DLD1 (cell line): ENCODE measurements at regions not wholly inside any gene's neighbourhood (a gene's known extent, or its start where the extent isn't known, plus 50 kb on each side); places are given as distances from the start of the nearest gene placed in this dataset.

Source experiments
- in situ Hi-C: cut with HindIII; loops from 2 replicates; pipeline ENCODE4 v1.10.0; 2017; ENCODE audit warnings: low sequenced_read_pairs

- in situ Hi-C loops, result no loop called here
Observed at GRCh38 chr2:120807751-120808150, 72.1 kb downstream of the GLI2 start.

GRCh38 chr2:120809151-120809550 is 73.5 kb downstream of the GLI2 start:
- in situ Hi-C loops, result no loop called here

- in situ Hi-C loops, result no loop called here
Observed at GRCh38 chr2:120809609-120810440, 74.2 kb downstream of the GLI2 start.

GRCh38 chr2:120810639-120811038 is 75.0 kb downstream of the GLI2 start:
- in situ Hi-C loops, result no loop called here

GRCh38 chr2:120812866-120813265 is 77.2 kb downstream of the GLI2 start:
- in situ Hi-C loops, result no loop called here

DNA sequence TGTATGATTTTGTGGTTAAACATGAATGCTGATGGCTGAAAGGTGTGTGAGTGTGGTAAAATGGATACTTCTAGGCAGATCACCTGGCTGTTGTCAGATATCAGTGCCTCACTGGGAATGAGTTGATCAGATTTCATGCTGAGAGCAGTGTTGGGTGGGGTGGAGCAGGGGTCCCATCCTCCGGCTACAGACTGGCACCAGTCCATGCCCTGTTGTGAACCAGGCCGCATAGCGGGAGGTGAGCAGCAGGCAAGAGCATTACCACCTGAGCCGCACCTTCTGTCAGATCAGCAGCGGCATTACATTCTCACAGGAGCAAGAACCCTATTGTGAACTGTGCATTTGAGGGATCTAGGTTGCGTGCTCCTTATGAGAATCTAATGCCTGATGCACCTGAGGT is 78.7 kb downstream of the GLI2 start:
- in situ Hi-C loops, result no loop called here

DNA sequence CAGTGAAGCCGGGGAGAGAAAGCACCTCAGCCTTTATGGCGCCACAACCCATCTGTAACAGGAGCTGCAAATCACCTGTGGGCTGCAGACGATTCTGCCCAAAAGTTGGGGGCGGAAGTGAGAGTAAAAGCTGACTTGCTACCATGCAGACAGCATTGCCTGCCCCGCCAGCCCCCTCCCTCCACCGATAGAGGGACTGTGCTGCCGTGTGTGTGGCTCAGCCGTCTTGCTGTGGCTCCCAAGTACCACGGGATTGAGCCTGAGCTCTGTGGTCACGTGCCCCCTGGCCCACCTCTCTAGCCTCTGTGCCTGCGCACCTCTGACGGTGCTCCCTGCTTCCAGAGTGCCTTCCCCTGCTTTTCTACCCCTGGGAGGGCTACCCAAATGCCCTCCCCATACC is 79.6 kb downstream of the GLI2 start:
- in situ Hi-C loops, result no loop called here

DNA sequence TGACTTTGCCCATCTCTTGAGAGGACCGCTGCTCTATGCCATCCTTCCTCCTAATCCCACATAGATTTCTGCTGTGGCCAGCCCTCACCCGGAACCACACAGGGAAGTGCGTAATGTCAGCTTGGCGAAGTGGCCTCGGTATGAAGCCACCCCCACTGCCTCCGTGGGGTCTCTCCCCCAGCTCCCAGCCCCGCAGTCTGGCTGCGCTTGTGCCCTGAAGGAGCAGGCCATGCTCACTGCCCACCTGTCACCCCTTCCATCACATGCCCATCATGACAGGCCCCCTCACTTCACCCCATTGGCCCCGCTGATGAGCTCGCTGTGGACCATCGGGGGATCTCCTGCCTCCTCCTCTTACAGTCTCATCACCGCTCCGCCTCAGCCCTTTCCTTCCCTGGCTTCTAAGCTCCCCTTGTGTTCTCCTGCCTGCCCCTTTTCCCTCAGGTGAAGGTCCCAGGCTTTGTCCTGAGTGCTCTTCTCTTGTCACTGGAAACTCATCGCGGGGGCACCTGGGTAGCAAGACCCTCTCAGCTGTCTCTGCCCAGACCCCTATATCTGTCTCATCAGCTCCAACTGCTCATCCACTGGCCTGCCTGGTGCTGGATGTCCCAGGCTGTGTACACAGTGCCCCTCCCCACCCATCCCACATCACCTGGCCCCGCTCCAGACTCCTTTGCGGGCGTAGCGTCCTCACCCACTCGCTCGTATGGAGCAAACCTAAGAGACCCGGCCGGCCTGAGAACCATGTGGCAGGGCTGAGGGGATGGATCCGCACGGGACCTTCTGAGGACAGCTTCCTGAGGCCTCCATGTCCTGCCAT is 81.7 kb downstream of the GLI2 start:
- in situ Hi-C loops, result no loop called here

GRCh38 chr2:120817956-120818325 is 82.3 kb downstream of the GLI2 start:
- in situ Hi-C loops, result no loop called here

GRCh38 chr2:120818441-120818920 is 82.8 kb downstream of the GLI2 start:
- in situ Hi-C loops, result no loop called here

GRCh38 chr2:120819720-120820210 is 84.1 kb downstream of the GLI2 start:
- in situ Hi-C loops, result no loop called here

- in situ Hi-C loops, result no loop called here
Observed at GRCh38 chr2:120820263-120820952, 84.7 kb downstream of the GLI2 start.

DNA sequence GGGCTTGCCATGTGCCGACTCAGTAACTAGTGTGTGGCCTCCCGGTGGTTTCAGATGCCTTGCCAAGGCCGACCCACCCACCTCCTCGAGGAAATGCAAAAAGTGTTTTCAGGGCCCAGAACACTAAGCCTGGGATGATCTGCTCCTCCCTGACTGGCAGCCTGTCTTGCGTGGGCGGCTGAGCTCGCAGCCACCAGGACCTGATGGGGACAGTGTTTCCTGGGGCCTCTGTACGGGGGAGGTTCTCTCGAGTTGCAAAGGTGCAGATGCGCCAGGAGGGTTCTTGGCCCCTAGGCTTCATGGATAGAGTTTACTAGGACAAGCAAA is 85.2 kb downstream of the GLI2 start:
- in situ Hi-C loops, result no loop called here

DNA sequence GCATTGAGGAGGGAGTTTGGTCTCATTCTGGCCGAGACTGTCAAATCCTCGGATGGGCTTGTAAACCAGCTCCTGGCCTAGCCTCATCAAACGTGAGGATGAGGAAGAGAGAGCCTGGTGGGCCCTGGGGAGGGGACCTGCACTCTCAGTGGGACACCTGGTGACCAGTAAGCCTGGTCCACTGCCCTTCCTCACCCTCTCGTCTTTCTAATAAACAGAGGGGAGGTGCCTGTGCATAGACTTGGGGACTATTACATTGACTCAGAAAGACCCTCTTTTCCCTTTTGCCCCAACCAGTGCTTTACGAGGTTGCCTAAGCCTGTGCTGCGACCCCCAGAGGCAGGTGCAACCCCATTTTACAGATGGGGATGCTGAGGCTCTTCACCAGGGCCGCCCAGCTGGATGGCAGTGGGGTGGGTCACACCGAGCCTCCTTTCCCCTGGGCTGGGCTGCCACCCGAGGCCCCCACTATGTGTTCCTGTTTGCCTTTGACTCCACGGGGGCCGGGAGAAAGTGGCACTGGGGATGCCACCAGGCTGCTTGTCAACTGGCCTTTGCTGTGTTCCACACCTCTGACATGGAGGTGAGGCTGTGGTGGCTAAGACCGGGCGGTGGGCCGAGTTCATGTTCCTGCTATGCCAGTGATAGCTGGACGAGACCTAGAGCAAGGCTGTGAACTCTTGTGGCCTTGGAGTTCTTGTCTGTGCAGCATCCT is 85.9 kb downstream of the GLI2 start:
- in situ Hi-C loops, result no loop called here

DNA sequence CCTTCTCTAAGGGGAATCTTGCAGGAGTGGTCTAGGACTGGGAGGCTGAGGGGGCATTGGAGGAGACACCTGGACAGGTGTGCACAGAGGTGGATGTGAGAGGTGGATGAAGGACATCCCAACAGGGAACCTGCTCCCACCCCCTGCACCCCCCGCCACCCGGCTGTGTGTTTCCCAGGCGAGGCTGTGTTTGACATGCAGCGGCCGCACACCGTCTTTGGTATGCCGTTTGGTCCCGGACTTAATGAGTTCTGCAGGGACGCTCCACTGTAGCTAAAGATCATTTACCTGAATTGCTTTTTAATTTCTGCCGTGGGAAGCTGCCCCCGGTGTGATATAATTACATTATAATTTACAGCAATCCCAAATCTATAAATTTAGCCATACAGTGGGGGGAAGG is 87.3 kb downstream of the GLI2 start:
- in situ Hi-C loops, result no loop called here

DNA sequence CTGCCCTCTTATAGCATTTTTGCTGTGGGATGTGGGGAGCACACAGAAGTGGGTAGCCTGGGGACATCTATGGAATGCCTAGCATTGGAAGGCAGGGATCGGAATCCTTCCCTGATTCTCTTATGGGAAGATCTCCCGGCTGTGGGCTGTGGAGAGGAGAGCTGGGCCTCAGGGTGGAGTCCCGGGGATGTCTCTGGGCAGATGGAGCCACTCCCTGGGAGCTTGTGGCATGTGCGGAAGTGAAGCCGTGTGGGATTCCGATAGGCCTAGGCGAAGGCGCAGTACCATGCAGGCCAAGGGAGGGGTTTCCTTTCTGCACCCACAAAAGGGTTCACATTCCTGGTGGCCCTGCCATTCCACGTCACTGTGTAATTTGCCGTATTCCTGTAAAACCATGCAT is 87.9 kb downstream of the GLI2 start:
- in situ Hi-C loops, result no loop called here

DNA sequence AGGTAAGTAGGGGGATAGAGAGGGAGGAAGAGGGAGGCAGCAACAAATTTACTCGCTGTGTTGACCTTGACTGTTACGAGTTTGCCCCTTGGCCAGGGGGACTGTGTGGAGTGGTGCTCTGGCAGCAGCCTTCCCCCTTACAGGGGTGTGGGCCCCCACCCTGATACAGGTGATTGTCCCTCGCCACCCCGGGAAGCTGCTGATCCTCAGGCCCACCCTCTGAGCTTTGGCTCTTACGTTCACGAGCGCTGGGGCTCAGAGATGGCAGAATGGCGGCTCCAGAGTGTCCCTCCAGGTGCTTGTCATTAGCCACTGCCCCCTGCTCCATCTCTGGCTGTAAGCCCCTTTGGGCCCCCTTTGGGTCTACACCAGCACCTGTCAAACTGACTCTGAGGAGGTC is 88.6 kb downstream of the GLI2 start:
- in situ Hi-C loops, result no loop called here

DNA sequence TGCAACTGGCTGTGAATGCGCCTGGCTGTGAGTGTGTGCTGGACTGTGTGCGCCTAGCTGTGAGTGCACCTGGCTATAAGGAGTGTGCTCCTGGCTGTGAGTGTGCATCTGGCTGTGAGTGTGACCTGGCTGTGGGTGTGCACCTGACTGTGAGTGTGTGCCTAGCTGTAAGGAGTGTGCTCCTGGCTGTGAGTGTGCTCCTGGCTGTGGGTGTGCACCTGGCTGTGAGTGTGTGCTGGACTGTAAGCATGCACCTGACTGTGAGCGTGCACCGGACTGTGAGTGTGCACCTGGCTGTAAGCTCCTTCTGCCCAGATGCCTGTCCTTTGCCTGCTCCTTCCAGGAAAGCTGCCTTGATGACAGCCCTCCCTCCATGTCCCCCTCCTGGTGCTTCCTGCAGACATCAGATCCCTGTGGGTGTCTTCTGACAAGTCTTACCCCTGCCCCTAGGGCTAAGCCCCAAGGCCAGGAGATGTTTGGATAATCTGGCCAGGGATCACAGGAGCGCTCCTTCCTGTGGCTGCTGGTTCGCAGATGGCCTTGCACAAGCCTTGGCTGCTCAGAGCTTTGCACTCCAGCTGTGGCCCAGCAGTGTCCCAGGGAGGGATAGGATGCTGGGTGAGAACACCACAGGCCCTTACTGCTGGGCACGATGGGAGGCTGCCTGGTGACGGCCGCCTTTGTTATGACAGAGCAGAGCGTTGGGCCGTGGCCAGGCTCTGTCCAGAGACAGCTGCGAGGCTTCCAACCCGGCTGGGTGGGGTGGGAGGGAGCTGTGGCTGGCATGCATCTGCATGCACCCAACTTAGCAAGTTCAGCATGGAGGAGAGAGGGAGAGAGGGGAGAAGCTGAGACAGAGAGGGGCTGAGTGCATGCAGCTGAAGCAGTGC is 89.9 kb downstream of the GLI2 start:
- in situ Hi-C loops, result no loop called here

DNA sequence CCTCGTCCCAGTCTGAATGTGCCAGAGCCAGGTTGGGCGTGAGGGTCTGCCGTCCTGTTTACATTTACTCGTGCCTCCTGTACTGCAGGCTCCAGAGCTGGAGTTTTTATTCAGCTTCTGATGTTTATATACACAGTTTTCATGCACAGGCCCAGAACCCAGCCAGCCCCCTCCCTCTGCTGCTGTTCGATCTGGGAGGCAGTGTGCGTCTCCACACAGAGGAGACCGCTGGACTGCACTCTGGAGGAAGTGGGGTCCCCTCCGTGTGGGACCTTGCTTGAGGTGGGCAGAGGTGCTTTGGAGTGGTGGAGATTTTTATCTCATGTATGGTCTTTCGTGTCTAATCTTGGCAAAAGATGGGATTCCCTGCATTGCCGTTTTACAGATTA is 90.6 kb downstream of the GLI2 start:
- in situ Hi-C loops, result no loop called here
